OCI-LY7 (cell line): ENCODE measurements at regions not wholly inside any gene's neighbourhood (a gene's known extent, or its start where the extent isn't known, plus 50 kb on each side); places are given as distances from the start of the nearest gene placed in this dataset.

Experiments used
- BruUV-seq: library from RNA; stranded (reverse); fragments of 400-500 nt; replicated peaks from 2 replicates; lab custom pipeline; 2021; lab: Mats Ljungman, UMichigan
- CTCF ChIA-PET: fragments of 300-600 bp; sonication (Branson Sonifier 250); formaldehyde crosslinking; loops from one replicate; lab custom pipeline; 2022; ENCODE audit warnings: antibody characterized with exemption; ENCODE audit not compliant: unreplicated experiment; lab: Charles Lee
- POLR2A ChIA-PET: fragments of 300-600 bp; sonication (Branson Sonifier 250); formaldehyde crosslinking; loops from one replicate; lab custom pipeline; 2022; ENCODE audit warnings: antibody characterized with exemption; lab: Charles Lee
- DNase-seq: peaks from one replicate; pipeline ENCODE4 v3.0.0-alpha.2; 2015; ENCODE audit warnings: low spot score
- H2AFZ ChIP-seq: fragments of 200-600 bp; sonication (generic), shearing (Covaris generic); 2 replicates; pipeline ENCODE4 v1.6.1; 2014; ENCODE audit warnings: mild to moderate bottlenecking, antibody characterized with exemption, low read length, moderate library complexity
- H3K27ac ChIP-seq: fragments of 200-600 bp; sonication (generic); 2 replicates; pipeline ENCODE4 v1.5.1; 2014; ENCODE audit warnings: mixed run types, low read depth, mild to moderate bottlenecking, moderate library complexity, low read length, inconsistent platforms; ENCODE audit not compliant: poor library complexity, severe bottlenecking
- H3K36me3 ChIP-seq: fragments of 200-600 bp; sonication (generic); 2 replicates; pipeline ENCODE4 v1.6.1; 2014; ENCODE audit warnings: mild to moderate bottlenecking, antibody characterized with exemption, low read length, moderate library complexity, mixed read lengths; ENCODE audit not compliant: insufficient read depth
- H3K4me1 ChIP-seq: fragments of 200-600 bp; sonication (generic); 2 replicates; pipeline ENCODE4 v1.5.1; 2014; ENCODE audit warnings: mild to moderate bottlenecking, low read length; ENCODE audit not compliant: insufficient read depth, poor library complexity, severe bottlenecking
- H3K4me2 ChIP-seq: fragments of 200-600 bp; sonication (generic); 2 replicates; pipeline ENCODE4 v1.6.1; 2014; ENCODE audit warnings: mild to moderate bottlenecking, low read length
- H3K4me3 ChIP-seq: fragments of 200-600 bp; sonication (generic); 2 replicates; pipeline ENCODE4 v1.5.1; 2014; ENCODE audit warnings: mild to moderate bottlenecking, low read depth, low read length; ENCODE audit not compliant: poor library complexity, severe bottlenecking
- H3K79me2 ChIP-seq: fragments of 200-600 bp; sonication (generic); 2 replicates; pipeline ENCODE4 v1.6.1; 2016; ENCODE audit warnings: low read depth, mild to moderate bottlenecking, low read length, moderate library complexity, mixed read lengths; ENCODE audit not compliant: insufficient read depth
- H3K9me2 ChIP-seq: fragments of 200-600 bp; sonication (generic); 2 replicates; pipeline ENCODE4 v1.6.1; 2016; ENCODE audit warnings: mild to moderate bottlenecking, low read length, mixed read lengths; ENCODE audit not compliant: insufficient read depth
- H3K9me3 ChIP-seq: fragments of 200-600 bp; sonication (generic); 2 replicates; pipeline ENCODE4 v1.6.1; 2014; ENCODE audit warnings: mild to moderate bottlenecking, mixed run types, low read length, mixed read lengths
- H4K20me1 ChIP-seq: fragments of 200-600 bp; sonication (generic); 2 replicates; pipeline ENCODE4 v1.6.1; 2014; ENCODE audit warnings: mild to moderate bottlenecking, antibody characterized with exemption, low read length, moderate library complexity, mixed read lengths; ENCODE audit not compliant: insufficient read depth
- EZH2phosphoT487 ChIP-seq: fragments of 200-600 bp; sonication (generic); IDR thresholded peaks from 2 replicates; pipeline ENCODE4 v1.6.1; 2018; ENCODE audit warnings: low read depth, borderline replicate concordance, mild to moderate bottlenecking, mixed run types, antibody characterized with exemption, low read length, moderate library complexity, mixed read lengths
- intact Hi-C: fragments of 100-400 bp; cut with micrococcal nuclease; formaldehyde crosslinking; loops from one replicate; pipeline ENCODE4 v1.10.0; 2022; ENCODE audit not compliant: unreplicated experiment
- TF ChIP-seq, protein P1 (sequence below): fragments of 200-600 bp; sonication (generic); conservative IDR thresholded peaks from 2 replicates; pipeline ENCODE4 v1.5.1; 2014; ENCODE audit warnings: mild to moderate bottlenecking, antibody characterized with exemption, low read length, moderate library complexity, mixed read lengths

DNA sequence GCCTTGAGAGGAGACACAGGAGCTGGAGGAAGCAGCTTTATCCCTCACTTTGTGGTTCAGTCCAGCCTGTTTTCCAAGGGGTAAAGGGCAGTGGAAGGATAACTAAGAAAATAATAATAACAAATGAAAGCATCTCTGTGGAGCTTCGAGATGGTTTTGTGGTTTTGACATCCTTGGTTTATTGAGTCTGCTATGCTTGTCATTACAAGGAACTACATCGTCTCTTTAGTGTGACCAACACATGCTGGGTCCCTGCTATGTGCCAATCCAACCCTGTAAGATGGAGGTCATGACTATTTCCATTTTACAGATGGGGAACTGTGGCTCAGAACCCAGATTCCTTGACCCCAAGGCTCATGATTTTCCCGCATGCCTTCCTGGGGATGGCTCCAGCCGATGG, 124.8 kb downstream of the MRM1 start:
- CTCF ChIA-PET: no interaction called here
- intact Hi-C loops: no loop called here
- Histone ChIP-seq H3K36me3 (no peaks in the 10 kb centered on the region), H4K20me1 (no peaks in the 10 kb centered on the region), H3K79me2 (no peaks in the 10 kb centered on the region), H3K4me2 (no peak overlapping the region), H2AFZ (no peak overlapping the region), H3K4me3 (no peak overlapping the region), H3K27ac (no peak overlapping the region), H3K9me3 (no peaks in the 10 kb centered on the region), H3K4me1 (no peaks in the 10 kb centered on the region), H3K9me2 (no peaks in the 10 kb centered on the region)
- POLR2A ChIA-PET: no interaction called here
- TF ChIP-seq, protein P1, sequence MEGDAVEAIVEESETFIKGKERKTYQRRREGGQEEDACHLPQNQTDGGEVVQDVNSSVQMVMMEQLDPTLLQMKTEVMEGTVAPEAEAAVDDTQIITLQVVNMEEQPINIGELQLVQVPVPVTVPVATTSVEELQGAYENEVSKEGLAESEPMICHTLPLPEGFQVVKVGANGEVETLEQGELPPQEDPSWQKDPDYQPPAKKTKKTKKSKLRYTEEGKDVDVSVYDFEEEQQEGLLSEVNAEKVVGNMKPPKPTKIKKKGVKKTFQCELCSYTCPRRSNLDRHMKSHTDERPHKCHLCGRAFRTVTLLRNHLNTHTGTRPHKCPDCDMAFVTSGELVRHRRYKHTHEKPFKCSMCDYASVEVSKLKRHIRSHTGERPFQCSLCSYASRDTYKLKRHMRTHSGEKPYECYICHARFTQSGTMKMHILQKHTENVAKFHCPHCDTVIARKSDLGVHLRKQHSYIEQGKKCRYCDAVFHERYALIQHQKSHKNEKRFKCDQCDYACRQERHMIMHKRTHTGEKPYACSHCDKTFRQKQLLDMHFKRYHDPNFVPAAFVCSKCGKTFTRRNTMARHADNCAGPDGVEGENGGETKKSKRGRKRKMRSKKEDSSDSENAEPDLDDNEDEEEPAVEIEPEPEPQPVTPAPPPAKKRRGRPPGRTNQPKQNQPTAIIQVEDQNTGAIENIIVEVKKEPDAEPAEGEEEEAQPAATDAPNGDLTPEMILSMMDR: no peak
- TF ChIP-seq EZH2phosphoT487: no peak
- no peak for DNase-seq
- BruUV-seq: no TSS peak

DNA sequence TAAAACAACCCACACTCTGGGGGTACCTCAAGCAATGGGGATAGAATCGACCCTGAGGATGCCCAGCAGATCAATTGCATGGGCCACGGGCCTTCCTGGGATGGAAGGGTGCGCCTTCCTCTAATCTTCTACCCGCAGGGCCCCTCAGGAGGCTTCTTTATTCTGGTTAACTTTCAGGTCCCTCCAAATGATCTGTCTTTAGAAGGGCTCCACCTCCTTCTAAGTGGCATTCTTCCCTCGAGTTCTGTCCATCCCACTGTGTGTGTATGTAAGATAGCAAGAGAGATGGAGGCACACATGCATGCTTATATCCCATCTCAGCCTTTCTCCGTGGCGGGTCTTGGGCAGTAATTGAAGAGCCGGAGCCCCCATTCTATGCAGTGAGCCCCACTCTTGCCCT, 125.7 kb downstream of the MRM1 start:
- H3K27ac ChIP-seq: no peak overlapping the region
- ChIA-PET POLR2A (no interaction called here), CTCF (no interaction called here)
- no peaks in the 10 kb centered on the region for H3K9me3 ChIP-seq
- TF ChIP-seq EZH2phosphoT487: no peak
- TF ChIP-seq, protein P1: no peak
- no peaks in the 10 kb centered on the region for H3K4me1 ChIP-seq
- no peaks in the 10 kb centered on the region for H3K79me2 ChIP-seq
- no TSS peak for BruUV-seq
- no peak overlapping the region for H3K4me2 ChIP-seq
- no peaks in the 10 kb centered on the region for H4K20me1 ChIP-seq
- no peaks in the 10 kb centered on the region for H3K36me3 ChIP-seq
- DNase-seq: no peak
- intact Hi-C loops: no loop called here
- H2AFZ ChIP-seq: no peak overlapping the region
- H3K9me2 ChIP-seq: no peaks in the 10 kb centered on the region
- H3K4me3 ChIP-seq: no peak overlapping the region

DNA sequence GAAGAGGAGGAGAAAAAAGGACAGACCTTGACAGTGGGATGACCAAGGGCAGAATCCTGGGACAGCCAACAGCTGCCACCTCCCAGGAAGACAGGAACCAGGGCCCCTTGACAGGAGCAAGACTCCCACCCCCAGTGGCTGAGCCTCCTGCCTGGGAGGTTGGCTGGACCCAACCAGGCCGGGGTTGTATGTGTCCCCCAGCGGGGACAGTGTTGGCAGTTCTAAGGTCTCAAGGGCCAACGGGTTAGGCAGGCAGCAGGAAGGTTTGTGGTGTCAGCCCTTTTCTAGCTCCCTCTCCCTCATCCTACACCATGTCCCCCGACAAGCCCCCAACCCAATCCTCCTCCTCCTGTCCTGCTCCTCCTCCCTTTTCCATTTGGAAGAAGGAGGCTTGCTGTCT, 126.2 kb downstream of the MRM1 start:
- no peaks in the 10 kb centered on the region for H3K79me2 ChIP-seq
- intact Hi-C loops: no loop called here
- H4K20me1 ChIP-seq: no peaks in the 10 kb centered on the region
- DNase-seq: no peak
- H3K27ac ChIP-seq: no peak overlapping the region
- H3K36me3 ChIP-seq: no peaks in the 10 kb centered on the region
- H2AFZ ChIP-seq: no peak overlapping the region
- TF ChIP-seq, protein P1: no peak
- TF ChIP-seq EZH2phosphoT487: no peak
- BruUV-seq: no TSS peak
- no peaks in the 10 kb centered on the region for H3K4me1 ChIP-seq
- no peaks in the 10 kb centered on the region for H3K9me3 ChIP-seq
- H3K4me3 ChIP-seq: no peak overlapping the region
- no peak overlapping the region for H3K4me2 ChIP-seq
- ChIA-PET CTCF (no interaction called here), POLR2A (no interaction called here)
- H3K9me2 ChIP-seq: no peaks in the 10 kb centered on the region
